Gastrocnemius medialis (tissue), 4 donors: ENCODE measurements at regions not wholly inside any gene's neighbourhood (a gene's known extent, or its start where the extent isn't known, plus 50 kb on each side); places are given as distances from the start of the nearest gene placed in this dataset.

Source experiments
- CTCF ChIP-seq, 5 experiments: fragments of 450-650 bp in 3 of 5; fragments of 200-600 bp in 2 of 5; sonication (generic) in 2 of 5; IDR thresholded peaks in 4 of 5; conservative IDR thresholded peaks in 1 of 5; 1 replicate in 4 of 5; 2 replicates in 1 of 5; pipeline ENCODE4 v1.5.1; 2016 to 2019; ENCODE audit warnings: antibody characterized with exemption in 5 of 5, mild to moderate bottlenecking in 3 of 5, moderate library complexity in 3 of 5
- POLR2A ChIP-seq, 2 donors: fragments of 450-650 bp; IDR thresholded peaks; one replicate each; pipeline ENCODE4 v1.6.1; 2017; ENCODE audit warnings: antibody characterized with exemption in 2 of 2, mild to moderate bottlenecking in 2 of 2, moderate library complexity in 2 of 2

- TF ChIP-seq CTCF (IDR thresholded peaks at IDR 0.05 in 4 of 5, conservative IDR thresholded peaks at IDR 0.05 in 1 of 5) (no peak), POLR2A (IDR thresholded peaks at IDR 0.05) (no peak)
These were observed 235.7 kb downstream of the GPD2 start for GRCh38 chr2:156671706-156672361.
